GM23248 (cell line): ENCODE measurements at regions not wholly inside any gene's neighbourhood (a gene's known extent, or its start where the extent isn't known, plus 50 kb on each side); places are given as distances from the start of the nearest gene placed in this dataset.

Experiments used
- EZH2 ChIP-seq: fragments of 200-600 bp; sonication (generic); IDR thresholded peaks from 2 replicates; pipeline ENCODE4 v1.6.1; 2018; ENCODE audit warnings: antibody characterized with exemption, mild to moderate bottlenecking; ENCODE audit not compliant: insufficient read depth, poor library complexity, severe bottlenecking
- EZH2phosphoT487 ChIP-seq: fragments of 200-600 bp; sonication (generic); IDR thresholded peaks from 2 replicates; pipeline ENCODE4 v1.6.1; 2018; ENCODE audit warnings: antibody characterized with exemption, moderate library complexity, mild to moderate bottlenecking, low read depth; ENCODE audit not compliant: insufficient read depth

GRCh38 chr2:176664478-176664877 lies 395.2 kb downstream of the MTX2 start:
- TF ChIP-seq EZH2phosphoT487: no peak
- TF ChIP-seq EZH2: no peak
